DMS53 treated with DMSO at 0.1 percent for 48 hours (cell line): ENCODE measurements at regions not wholly inside any gene's neighbourhood (a gene's known extent, or its start where the extent isn't known, plus 50 kb on each side); places are given as distances from the start of the nearest gene placed in this dataset.
"Not testable (repeated sequence)": the region's sequence is repeated elsewhere in the genome, so short reads cannot be mapped to it uniquely, and the experiment has no call there.

Experiments used
- DNase-seq: peaks from one replicate; lab custom pipeline; 2025; ENCODE audit not compliant: unreplicated experiment; lab: John Stamatoyannopoulos, UW

DNA sequence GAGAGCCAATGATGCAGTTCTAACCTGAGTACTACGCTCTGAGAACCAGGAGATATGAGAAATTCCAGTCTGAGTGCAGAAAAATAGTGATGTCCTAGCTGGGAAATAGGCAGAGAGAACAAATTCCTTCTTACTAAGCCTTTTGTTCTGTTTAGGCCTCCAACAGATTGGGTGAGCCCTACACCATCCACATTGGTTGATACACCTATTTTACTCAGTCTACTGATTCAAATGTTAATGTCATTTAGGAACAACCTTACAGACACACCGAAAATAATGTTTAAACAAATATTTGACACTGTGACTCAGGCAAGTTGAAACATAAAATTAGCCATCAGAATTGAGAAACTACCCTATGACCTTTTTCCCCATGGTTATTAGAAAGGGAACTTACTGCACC is 333.9 kb upstream of the IZUMO3 start:
- DNase-seq, result no peak

DNA sequence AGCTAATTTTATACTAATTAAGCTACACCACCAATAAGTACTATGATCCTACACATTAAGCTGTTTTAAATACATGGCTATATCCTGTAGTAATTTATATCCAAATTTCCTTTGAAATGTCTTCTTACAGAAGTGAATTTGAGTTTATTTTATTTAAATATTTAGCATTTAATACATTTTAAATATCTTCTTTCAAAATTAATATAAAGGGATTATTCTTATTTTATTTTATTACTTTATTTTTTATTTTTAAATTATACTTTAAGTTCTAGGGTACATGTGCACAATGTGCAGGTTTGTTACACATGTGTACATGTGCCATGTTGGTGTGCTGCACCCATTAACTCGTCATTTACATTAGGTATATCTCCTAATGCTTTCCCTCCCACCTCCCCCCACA is 310.9 kb upstream of the IZUMO3 start:
- DNase-seq, result not testable (repeated sequence)

DNA sequence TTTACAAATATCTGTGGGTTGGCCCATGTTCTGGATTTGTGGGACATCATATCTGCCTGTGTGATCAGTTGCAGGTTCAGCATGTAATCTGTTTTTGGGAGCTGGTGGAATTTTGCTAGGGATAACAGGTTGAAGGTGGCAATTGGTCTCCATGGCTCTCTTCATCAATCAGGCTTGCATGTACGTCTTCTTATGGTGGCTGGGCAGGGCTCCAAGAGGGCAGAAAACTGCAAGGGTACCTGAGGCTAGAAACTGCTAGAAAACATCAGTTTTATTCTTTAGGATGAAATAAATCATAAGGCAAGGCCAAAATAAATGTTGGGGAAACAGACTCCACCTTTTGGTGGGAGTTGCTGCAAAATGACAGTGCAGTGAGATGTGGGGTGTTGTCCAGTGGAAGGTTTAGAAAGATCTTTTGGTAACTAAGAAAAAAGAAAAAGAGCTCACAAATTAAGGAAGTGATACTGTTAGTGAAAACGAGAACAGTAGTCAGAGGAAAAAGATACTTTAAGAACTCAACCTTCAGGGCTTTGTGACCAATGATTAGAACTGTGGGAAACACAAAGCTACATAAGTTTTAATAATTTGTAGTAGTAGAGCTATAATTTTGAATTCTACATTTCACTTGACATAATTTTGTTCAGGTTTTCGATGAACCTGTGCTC is 300.7 kb upstream of the IZUMO3 start:
- DNase-seq, result no peak

DNA sequence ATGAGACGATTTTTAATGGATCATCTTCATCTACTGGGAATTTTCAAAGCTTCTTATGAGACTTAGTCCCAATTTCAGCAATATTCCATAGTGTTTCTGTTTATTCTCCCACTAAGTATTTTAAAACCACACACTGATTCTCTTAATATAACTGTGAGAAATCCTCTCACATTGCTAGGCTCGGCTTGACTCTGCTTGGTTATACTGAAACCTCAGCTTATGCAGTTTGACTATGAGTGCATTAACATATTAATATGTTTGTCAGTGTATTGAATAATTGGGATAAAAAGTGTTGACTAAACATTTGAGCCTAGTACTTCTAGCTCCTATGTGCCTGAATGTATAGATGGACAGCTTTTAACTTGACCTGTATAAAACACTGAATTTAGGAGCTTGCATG is 298.5 kb upstream of the IZUMO3 start:
- no peak for DNase-seq

DNA sequence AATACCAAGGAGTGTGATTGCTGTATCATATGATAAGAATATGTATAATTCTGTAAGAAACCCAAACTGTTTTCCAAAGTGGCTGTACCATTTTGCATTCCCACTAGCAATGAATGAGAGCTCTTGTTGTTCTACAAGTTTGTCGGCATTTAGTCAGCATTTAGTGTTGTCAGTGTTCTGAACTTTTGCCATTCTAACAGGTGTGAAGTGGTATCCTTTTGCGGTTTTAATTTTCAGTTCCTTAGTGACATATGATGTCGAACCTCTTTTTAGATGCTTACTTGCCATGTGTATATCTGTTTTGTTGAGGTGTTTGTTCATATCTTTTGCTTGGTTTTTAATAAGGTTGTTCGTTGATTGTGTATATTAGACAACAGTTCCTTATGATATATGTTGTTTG is 296.3 kb upstream of the IZUMO3 start:
- no peak for DNase-seq

DNA sequence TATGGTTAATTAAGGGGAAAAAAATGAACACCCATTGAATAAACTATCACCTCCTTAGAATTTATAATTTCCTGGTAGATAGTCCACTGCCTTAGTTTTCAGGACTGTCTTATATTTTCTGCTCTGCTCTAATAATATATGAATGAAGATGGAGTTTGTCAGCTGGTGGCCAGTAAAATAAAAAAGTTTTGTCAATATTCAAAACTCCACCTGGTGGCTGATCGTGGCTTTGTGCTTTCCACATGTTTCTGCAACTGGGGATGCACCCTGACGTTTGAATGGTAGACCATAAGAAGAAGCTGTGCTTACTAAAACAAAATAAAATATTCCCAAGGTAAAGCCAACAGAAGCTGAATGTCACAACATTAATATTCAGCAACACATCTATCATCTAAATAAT is 286.6 kb upstream of the IZUMO3 start:
- DNase-seq, result no peak

DNA sequence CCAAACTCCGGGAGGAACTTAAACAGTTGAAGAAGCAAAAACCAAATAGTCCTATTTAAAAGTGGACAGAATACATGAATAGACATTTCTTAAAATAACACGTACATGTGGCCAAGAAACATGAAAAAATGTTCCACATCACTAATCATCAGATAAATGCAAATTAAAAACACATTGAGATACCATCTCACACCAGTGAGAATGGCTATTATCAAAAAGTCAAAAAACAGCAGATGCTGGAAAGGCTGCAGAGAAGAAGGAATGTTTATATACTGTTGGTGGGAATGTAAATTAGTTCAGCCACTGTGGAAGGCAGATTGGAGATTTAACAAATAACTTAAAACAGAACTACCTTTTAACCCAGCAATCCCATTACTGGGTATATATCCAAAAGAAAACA is 283.0 kb upstream of the IZUMO3 start:
- no peak for DNase-seq

DNA sequence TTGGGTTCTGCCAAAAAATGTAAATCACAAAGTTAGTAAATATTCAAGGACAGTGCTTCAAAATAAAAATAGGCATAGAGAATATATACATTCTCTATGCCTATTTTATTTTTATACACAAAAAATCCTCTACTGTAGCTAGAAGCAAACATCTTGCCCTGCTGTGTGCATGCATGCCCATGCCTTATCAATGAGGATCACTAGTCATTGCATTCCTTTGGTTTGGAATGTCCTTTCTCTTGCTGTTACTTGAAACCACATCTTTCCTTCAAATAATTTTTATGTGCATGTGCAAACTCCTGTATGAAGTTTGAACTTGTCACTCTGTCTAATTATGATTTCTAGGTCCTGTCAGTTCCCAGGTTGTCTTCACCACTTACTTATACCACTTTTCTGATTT is 278.9 kb upstream of the IZUMO3 start:
- DNase-seq, result no peak

DNA sequence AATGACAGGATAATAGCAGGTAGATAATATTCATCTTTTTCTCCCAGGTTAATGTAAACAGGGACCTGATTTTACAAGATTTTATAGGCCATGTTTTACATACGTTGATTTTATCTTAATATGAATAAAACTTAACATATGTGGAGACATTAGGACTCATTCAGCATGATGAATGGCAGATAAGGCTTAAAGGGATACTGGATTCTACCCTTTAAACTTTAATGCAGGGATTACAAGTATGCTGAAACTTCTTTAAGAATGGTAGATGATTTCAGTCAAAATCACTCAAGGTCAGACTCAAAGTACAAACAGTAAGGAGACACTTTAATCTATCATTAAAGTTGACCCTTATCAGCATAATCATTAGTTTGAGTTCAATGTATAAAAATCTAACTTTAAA is 274.5 kb upstream of the IZUMO3 start:
- DNase-seq, result no peak

DNA sequence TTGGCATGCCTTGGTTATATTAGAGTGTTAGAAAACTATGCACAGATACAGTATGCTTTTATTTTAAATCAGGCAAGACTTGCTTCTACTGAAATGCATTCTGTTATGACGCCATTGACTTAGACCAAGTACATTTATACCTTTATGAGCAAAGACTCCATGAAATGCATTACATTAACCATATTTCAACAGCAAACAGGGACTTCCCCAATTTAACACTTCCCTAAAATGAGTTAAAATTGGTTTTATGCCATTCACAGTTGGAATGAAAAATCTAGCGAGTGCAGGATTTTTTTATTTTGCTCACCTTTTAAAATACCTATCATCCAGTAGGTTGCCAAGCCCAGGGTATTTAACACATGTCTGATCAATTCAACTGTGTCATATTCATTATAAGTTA is 272.1 kb upstream of the IZUMO3 start:
- DNase-seq, result no peak

DNA sequence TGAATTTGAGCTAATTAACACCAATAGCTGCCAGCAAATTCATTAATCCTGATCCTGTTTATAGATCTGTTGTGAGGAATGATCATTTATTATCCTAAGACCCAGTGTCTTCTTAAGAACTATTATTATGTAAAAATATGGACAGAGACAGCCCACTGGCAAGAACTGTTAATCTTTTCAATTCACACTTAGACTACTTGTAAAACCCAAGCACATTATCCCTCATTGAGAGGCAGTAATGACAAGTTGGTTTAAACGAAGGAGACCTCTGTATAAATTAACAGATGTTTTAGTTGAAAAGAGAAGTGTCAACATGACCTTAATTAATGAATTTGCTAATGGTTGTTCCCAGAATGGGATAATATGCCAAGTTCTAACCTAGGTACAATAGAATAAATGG is 270.3 kb upstream of the IZUMO3 start:
- no peak for DNase-seq

DNA sequence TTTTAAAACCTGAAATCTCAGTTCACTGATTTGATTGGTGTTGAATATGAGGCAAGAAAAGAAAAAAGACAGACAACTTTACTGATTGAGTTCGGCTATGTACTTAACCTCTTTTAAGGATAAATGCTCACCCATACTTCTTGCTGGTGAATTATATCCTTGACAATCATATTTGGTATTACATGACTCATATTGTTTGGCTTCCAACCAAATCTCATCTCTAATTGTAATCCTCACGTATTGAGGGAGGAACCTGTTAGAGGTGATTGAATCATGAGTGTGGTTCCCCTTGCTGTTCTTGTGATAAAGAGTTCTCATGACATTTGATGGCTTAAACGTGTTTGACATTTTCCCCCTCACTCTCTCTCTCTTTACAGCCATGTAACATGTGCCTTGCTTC is 255.6 kb upstream of the IZUMO3 start:
- no peak for DNase-seq

DNA sequence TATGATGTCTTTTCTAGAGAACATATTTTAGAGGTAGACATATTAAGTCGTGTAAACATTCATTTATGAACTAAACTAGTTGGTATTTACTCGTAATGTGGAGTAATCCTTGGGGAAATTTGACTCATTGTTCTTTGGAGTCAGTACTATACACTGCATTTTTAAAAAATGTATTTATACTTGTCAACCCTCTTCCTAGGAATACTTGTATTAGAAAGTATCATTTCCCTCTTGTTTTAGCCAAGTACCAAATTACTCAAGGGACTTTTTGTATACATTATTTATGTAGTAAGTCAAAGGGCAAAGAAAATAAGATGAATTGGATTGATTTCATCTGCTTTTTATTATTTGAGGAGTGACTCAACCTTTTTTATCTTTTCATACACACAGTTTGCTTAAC is 248.1 kb upstream of the IZUMO3 start:
- no peak for DNase-seq

DNA sequence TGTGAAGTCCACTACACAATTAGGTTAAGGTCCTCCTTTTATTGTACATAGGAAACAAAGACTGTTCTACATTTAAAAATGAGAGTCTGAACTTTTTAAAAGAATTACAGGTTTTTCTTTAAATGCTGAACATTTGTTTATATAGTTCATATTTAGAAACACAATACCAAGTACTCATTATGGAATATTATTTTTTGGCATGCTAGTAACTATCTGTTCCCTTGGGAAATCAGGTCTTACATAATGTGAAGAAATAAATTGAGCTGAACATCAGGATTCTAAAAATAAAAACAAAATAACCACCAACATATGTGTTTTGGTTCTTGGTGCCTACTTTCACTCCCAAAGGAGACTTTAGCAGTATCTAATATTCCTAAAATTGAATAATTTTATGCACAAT is 230.5 kb upstream of the IZUMO3 start:
- no peak for DNase-seq

DNA sequence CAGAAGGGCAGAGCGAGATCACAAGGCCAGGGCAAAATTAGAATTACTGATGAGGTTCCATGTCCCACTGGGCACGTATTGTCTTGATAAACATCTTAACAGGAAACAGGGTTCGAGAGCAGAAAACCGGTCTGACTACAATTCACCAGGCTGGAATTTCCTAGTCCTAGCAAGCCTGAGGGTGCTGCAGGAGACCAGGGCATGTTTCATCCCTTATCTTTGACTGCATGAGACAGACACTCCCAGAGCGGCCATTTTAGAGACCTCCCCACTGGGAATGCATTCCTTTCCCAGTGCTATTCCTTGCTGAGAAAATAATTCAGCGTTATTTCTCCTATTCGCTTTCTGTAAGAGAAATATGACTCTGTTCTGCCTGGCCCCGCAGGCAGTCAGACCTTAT is 228.5 kb upstream of the IZUMO3 start:
- not testable (repeated sequence) for DNase-seq

DNA sequence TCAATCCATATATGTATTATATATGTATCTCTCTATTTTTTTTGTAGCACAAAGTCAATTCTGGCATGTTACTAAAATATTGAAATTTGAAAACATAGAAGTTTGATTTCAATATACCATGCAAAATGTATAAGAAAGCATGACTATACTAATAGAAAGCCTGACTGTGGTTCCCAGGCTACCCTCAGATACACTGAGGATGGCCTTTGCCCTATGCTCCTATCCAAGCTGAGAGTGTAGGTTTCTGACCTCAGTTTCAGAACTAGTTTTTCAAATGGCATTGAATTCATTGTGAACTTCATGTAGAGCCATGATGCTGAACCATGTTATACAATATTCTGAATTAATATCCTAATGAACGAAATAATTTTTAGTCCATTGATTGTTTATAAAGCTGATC is 220.4 kb upstream of the IZUMO3 start:
- DNase-seq, result no peak

DNA sequence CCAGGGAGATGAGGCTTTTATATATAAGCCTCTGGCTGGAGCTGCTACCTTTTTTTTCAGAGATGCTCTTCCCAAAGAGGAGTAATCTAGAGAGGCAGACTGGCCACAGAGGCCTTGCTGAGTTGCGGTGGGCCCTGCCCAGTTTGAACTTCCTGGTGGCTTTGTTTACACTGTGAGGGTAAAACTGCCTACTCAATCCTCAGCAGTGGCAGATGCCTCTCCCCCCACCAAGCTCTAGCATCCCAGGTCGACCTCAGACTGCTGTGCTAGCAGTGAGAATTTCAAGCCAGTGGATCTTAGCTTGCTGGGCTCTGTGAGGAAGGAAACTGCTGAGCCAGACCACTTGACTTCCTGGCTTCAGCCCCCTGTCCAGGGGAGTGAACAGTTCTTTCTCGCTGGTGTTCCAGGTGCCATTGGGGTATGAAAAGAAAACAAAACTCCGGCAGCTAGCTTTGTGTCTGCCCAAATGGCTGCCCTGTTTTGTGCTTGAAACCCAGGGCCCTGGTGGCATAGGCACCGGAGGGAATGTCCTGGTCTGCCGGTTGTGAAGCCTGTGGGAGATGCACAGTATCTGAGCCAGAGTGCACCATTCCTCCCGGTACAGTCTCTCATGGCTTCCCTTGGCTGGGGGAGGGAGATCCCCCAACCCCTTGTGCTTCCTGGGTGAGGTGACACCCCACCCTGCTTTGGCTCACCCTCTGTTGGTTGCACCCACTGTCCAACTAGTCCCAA is 219.5 kb upstream of the IZUMO3 start:
- no peak for DNase-seq

DNA sequence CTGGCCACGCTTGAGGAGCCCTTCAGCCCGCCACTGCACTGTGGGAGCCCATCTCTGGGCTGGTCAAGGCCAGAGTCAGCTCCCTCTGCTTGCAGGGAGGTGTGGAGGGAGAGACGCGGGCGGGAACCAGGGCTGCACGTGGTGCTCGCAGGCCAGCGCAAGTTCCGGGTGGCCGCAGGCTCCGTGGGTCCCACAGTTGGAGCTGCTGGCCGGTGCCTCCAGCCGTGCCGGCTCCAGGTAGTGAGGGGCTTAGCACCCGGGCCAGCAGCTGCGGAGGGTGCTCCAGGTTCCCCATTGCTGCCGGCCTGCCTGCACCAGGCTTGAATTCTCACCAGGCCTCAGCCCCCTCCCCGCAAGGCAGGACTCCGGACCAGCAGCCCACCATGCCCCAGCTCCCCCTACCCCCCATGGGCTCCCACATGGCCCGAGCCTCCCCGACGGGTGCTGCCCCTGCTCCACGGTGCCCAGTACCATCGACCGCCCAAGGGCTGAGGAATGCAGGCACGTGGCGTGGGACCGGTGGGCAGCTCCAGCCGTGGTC is 192.8 kb upstream of the IZUMO3 start:
- no peak for DNase-seq

DNA sequence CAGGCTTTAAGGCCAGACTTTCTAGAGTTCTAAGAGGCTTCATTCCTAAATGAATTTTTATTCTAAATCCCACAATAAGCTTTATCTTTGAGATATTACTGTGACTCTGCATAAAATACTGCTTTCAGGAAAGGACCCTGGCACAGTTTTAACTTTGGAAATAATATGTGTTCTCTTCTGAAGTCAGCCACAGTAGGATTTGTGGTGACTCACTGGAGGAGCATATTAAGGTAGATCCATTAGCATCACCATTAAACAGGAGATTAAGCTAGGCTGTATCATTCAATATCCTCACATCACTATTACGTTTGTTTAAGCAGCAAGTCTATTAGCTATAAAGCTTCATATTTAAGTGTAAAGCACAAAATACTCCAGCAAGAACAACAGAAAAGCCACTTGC is 186.1 kb upstream of the IZUMO3 start:
- no peak for DNase-seq

DNA sequence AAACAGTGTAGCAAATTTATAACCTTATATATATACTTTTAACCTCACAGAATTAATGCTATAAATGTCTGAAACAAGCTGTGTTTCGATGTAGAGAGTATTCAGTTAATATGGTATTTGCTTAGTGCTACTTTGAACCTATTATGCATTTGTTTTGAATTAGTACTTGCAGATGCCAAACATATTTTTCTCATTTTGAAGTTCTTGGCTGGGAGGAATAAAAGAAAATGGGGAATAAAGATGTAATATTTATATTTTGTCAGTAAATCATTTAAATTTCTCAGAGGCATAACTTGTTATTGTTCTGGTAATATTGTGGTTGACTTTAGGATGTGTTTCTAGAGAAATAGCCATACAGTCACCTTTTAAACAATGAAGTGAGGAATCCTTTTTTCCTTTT is 175.9 kb upstream of the IZUMO3 start:
- no peak for DNase-seq

DNA sequence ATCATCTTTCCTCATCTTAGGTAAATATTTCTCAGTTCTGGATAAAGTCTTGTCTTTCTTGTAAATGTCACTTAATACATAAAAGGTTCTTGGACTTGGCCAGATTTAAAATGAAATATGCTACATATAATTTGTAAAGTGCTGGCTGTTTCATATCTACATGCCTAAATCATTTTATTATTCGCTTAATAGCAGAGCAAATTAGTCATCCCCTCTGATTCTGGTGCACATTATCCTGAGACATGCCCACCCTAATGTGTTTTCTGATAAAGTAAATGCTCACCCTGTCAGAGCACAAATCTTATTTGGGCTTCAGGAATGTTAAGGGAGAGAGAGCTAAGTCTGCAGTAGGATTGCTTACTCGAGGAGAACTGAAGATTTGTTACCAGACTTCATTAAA is 166.5 kb upstream of the IZUMO3 start:
- no peak for DNase-seq

DNA sequence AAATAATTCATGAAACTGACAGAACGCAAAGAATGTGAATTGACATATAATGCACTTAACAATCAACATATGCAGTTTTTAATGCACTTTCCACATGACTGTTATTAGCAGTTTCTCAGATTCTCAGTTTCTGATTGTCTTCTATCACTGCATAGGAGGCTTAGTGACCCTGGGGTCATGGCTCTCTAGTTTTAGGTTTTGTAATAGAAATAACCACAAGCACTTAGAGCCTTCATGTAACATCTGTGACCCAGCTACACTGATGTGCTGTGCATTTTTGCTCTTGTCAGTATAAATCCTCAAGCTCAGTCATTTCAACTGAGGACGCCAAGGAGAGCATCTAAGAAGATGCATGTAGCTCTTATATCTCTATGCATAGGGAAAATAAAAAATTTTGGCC is 163.1 kb upstream of the IZUMO3 start:
- no peak for DNase-seq
